ENCODE measurements at regions not wholly inside any gene's neighbourhood (a gene's known extent, or its start where the extent isn't known, plus 50 kb on each side); places are given as distances from the start of the nearest gene placed in this dataset.

DNA sequence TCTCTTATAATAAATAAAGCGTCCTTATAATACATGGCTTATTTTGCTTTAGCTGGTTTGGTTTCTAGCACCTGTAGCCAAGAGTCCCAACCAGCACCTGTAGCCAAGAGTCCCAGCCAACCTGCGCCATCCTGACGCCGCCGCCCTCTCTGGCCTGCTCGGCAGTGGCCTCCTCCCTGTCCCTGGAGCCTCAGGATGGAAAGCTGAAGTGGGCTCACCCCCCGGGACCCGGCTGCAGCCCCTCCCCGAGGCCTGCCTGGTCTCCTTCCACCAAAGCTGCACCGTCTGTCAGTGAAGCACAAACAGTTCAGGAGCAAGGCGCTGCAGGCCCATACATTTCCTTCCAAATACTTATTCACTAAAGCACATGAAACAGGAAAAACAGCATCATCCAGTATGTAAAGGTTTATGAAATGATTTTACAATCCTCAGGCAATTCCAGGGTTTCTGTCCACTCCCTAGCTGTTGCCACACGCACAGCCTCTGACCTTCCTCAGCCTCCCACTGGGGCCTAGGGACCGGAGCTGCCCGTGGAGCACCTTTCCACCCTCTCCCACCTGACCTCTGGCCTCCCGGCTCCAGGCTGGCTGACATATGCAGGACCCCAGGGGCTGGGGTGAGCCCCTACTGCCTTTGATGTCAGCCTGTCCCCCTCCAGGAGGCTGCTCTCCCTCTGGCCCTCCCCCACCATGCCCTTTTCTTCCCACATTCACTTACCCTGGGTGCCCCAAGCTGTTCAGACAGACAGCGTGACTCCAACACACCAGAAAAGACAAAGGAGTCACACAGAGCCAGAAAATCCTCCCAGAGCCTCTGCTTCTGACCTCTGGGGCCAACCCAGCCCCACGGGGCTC, 149.6 kb upstream of the PPP2R2D start:
- H2AFZ ChIP-seq (ENCODE audit: low read depth, low read length): no peak overlapping the region
- no peak overlapping the region for H3K4me3 ChIP-seq (ENCODE audit: low read length)
- no peak overlapping the region for H3K27ac ChIP-seq (ENCODE audit: low read length)
- H3K4me2 ChIP-seq (ENCODE audit: low read length): no peak overlapping the region
- H3F3A ChIP-seq (ENCODE audit: insufficient read depth, low read length, poor library complexity, severe bottlenecking): no peaks in the 10 kb centered on the region
- TF ChIP-seq EP300 (conservative IDR thresholded peaks at IDR 0.05; ENCODE audit: poor library complexity, severe bottlenecking) (no peak), TAF1 (IDR thresholded peaks at IDR 0.05; ENCODE audit: low read depth) (no peak), MXI1 (conservative IDR thresholded peaks at IDR 0.05; ENCODE audit: poor library complexity, severe bottlenecking) (no peak), EZH2 (IDR thresholded peaks at IDR 0.05; ENCODE audit: borderline replicate concordance, insufficient read depth, low read length, poor library complexity, severe bottlenecking) (no peak), RAD21 (conservative IDR thresholded peaks at IDR 0.05) (no peak), POLR2AphosphoS5 (IDR thresholded peaks at IDR 0.05) (no peak), SMC3 (conservative IDR thresholded peaks at IDR 0.05; ENCODE audit: poor library complexity) (no peak)
- TF ChIP-seq, protein P1, sequence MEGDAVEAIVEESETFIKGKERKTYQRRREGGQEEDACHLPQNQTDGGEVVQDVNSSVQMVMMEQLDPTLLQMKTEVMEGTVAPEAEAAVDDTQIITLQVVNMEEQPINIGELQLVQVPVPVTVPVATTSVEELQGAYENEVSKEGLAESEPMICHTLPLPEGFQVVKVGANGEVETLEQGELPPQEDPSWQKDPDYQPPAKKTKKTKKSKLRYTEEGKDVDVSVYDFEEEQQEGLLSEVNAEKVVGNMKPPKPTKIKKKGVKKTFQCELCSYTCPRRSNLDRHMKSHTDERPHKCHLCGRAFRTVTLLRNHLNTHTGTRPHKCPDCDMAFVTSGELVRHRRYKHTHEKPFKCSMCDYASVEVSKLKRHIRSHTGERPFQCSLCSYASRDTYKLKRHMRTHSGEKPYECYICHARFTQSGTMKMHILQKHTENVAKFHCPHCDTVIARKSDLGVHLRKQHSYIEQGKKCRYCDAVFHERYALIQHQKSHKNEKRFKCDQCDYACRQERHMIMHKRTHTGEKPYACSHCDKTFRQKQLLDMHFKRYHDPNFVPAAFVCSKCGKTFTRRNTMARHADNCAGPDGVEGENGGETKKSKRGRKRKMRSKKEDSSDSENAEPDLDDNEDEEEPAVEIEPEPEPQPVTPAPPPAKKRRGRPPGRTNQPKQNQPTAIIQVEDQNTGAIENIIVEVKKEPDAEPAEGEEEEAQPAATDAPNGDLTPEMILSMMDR (IDR thresholded peaks at IDR 0.05; ENCODE audit: poor library complexity, severe bottlenecking): no peak
- TF ChIP-seq, protein P2, sequence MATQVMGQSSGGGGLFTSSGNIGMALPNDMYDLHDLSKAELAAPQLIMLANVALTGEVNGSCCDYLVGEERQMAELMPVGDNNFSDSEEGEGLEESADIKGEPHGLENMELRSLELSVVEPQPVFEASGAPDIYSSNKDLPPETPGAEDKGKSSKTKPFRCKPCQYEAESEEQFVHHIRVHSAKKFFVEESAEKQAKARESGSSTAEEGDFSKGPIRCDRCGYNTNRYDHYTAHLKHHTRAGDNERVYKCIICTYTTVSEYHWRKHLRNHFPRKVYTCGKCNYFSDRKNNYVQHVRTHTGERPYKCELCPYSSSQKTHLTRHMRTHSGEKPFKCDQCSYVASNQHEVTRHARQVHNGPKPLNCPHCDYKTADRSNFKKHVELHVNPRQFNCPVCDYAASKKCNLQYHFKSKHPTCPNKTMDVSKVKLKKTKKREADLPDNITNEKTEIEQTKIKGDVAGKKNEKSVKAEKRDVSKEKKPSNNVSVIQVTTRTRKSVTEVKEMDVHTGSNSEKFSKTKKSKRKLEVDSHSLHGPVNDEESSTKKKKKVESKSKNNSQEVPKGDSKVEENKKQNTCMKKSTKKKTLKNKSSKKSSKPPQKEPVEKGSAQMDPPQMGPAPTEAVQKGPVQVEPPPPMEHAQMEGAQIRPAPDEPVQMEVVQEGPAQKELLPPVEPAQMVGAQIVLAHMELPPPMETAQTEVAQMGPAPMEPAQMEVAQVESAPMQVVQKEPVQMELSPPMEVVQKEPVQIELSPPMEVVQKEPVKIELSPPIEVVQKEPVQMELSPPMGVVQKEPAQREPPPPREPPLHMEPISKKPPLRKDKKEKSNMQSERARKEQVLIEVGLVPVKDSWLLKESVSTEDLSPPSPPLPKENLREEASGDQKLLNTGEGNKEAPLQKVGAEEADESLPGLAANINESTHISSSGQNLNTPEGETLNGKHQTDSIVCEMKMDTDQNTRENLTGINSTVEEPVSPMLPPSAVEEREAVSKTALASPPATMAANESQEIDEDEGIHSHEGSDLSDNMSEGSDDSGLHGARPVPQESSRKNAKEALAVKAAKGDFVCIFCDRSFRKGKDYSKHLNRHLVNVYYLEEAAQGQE (IDR thresholded peaks at IDR 0.05; ENCODE audit: borderline replicate concordance): no peak
- no peaks in the 10 kb centered on the region for H4K20me1 ChIP-seq (ENCODE audit: insufficient read depth)
- no peaks in the 10 kb centered on the region for H3K36me3 ChIP-seq (ENCODE audit: insufficient read depth, low read length)
- H3K27me3 ChIP-seq (ENCODE audit: insufficient read depth, low read depth, low read length): no peaks in the 10 kb centered on the region
- H3K79me2 ChIP-seq (replicated peaks; ENCODE audit: insufficient read depth, low read length): no peaks in the 10 kb centered on the region
- no peaks in the 10 kb centered on the region for H3K9me2 ChIP-seq (ENCODE audit: insufficient read depth, low read length)
- H3K9me3 ChIP-seq (ENCODE audit: low read length): no peaks in the 10 kb centered on the region
- no peak overlapping the region for H3K9ac ChIP-seq (ENCODE audit: low read length)

DNA sequence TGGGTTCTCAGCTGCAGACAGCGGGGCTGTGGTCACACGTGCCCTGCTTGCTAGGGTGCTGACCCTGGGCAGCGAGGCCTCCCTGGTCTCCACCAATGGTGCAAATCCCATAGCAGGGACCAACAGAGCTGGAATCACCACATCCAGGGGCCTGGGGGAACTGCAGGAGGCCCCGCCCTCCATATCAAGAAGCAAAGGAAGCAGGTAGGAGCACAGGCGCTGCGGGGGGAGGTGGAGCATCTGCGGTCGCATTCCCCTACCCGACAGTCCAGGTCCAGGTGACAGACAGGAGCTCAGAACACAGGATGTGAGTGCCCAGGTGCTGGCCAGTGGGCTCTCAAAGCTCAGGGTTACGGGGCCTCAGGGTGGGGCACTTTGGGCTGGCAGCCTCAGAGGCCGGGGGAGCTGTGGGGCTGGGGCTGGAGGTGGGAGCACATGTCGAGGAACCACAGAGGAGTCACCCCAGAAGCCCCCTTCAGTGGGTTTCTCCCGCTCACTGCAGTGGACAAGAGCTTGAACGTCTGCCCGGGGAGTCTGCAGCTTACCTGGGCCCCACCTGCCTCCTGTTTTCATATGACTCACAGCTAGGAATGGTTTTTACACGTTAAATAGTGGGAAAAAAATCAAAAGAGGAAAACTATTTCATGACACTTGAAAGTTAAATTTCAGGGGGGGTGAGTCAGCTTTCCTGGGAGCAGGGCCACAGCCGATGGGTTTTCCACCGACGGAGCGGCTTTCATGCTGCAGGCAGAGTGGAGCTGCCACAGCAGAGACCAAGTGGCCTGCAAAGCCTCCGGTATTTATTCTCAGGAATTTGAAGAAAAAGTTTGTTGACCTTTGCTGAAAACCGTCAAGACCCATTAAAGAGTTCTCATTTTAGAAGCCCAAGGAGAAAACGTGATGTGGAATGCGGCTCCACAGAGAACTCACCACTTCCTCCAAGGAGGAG, 148.7 kb upstream of the PPP2R2D start:
- no peaks in the 10 kb centered on the region for H3K27me3 ChIP-seq (ENCODE audit: insufficient read depth, low read depth, low read length)
- no peaks in the 10 kb centered on the region for H3F3A ChIP-seq (ENCODE audit: insufficient read depth, low read length, poor library complexity, severe bottlenecking)
- no peaks in the 10 kb centered on the region for H3K79me2 ChIP-seq (replicated peaks; ENCODE audit: insufficient read depth, low read length)
- no peaks in the 10 kb centered on the region for H3K9me2 ChIP-seq (ENCODE audit: insufficient read depth, low read length)
- H3K9me3 ChIP-seq (ENCODE audit: low read length): no peaks in the 10 kb centered on the region
- H3K9ac ChIP-seq (ENCODE audit: low read length): no peak overlapping the region
- no peak overlapping the region for H3K4me2 ChIP-seq (ENCODE audit: low read length)
- H2AFZ ChIP-seq (ENCODE audit: low read depth, low read length): no peak overlapping the region
- H3K27ac ChIP-seq (ENCODE audit: low read length): no peak overlapping the region
- TF ChIP-seq SMC3 (conservative IDR thresholded peaks at IDR 0.05; ENCODE audit: poor library complexity) (no peak), EZH2 (IDR thresholded peaks at IDR 0.05; ENCODE audit: borderline replicate concordance, insufficient read depth, low read length, poor library complexity, severe bottlenecking) (no peak), EP300 (conservative IDR thresholded peaks at IDR 0.05; ENCODE audit: poor library complexity, severe bottlenecking) (no peak), TAF1 (IDR thresholded peaks at IDR 0.05; ENCODE audit: low read depth) (no peak), MXI1 (conservative IDR thresholded peaks at IDR 0.05; ENCODE audit: poor library complexity, severe bottlenecking) (no peak), POLR2AphosphoS5 (IDR thresholded peaks at IDR 0.05) (no peak), RAD21 (conservative IDR thresholded peaks at IDR 0.05) (no peak)
- TF ChIP-seq, protein P1 (IDR thresholded peaks at IDR 0.05; ENCODE audit: poor library complexity, severe bottlenecking): no peak
- TF ChIP-seq, protein P2 (IDR thresholded peaks at IDR 0.05; ENCODE audit: borderline replicate concordance): no peak
- H3K36me3 ChIP-seq (ENCODE audit: insufficient read depth, low read length): no peaks in the 10 kb centered on the region
- H3K4me3 ChIP-seq (ENCODE audit: low read length): no peak overlapping the region
- no peaks in the 10 kb centered on the region for H4K20me1 ChIP-seq (ENCODE audit: insufficient read depth)
